Adrenal gland (tissue), 9 donors: ENCODE measurements at regions not wholly inside any gene's neighbourhood (a gene's known extent, or its start where the extent isn't known, plus 50 kb on each side); places are given as distances from the start of the nearest gene placed in this dataset.

Source experiments
- DNase-seq, 7 donors: peaks; one replicate each; pipeline ENCODE4 v3.0.0-alpha.2; 2019 to 2020
- H3K27ac ChIP-seq, 5 donors: fragments of 200-600 bp; sonication (generic) in 4 of 5; 1 replicate in 3 of 5; 2 replicates in 2 of 5; pipeline versions ENCODE4 v1.5.1 to v1.8.0; 2016 to 2020; ENCODE audit warnings: mild to moderate bottlenecking in 1 of 5
- H3K27me3 ChIP-seq: fragments of 200-600 bp; 2 replicates; pipeline ENCODE4 v1.8.0; 2021
- H3K36me3 ChIP-seq, 2 donors: fragments of 200-600 bp; replicated peaks in 1 of 2; 1 replicate in 1 of 2; 2 replicates in 1 of 2; pipeline versions ENCODE4 v1.5.1 to v1.8.0; 2018 to 2022
- H3K4me1 ChIP-seq, 2 donors: fragments of 200-600 bp; replicated peaks in 1 of 2; 1 replicate in 1 of 2; 2 replicates in 1 of 2; pipeline versions ENCODE4 v1.5.1 to v1.8.0; 2018 to 2021
- H3K4me3 ChIP-seq, 4 donors: fragments of 200-600 bp; sonication (generic) in 3 of 4; one replicate each; pipeline ENCODE4 v1.5.1; 2016 to 2018
- H3K9me3 ChIP-seq, 3 donors: fragments of 200-600 bp; sonication (generic) in 1 of 3; replicated peaks in 1 of 3; 1 replicate in 2 of 3; 2 replicates in 1 of 3; pipeline versions ENCODE4 v1.5.1 to v1.8.0; 2016 to 2021
- POLR2A ChIP-seq, 2 donors: fragments of 450-650 bp; IDR thresholded peaks; one replicate each; pipeline ENCODE4 v1.6.1; 2017; ENCODE audit warnings: antibody characterized with exemption in 2 of 2, mild to moderate bottlenecking in 2 of 2, moderate library complexity in 1 of 2
- WGBS, 4 donors: extraction: QIAGEN DNeasy Blood & Tissue Kit in 2 of 4; methylation state at CpG; one replicate each; pipeline versions ENCODE4 v1.1.5 to v1.1.7; 2013 to 2017; 5-methylcytosine and 5-hydroxymethylcytosine counted together
- intact Hi-C, 2 donors: fragments of 100-400 bp; cut with DNase I; formaldehyde crosslinking; loops; one replicate each; pipeline versions ENCODE4 v1.14.1 to v1.15.0; 2022 to 2023
- TF ChIP-seq, protein P1 (sequence below), 6 experiments: fragments of 450-650 bp in 4 of 6; fragments of 200-600 bp in 2 of 6; sonication (generic) in 1 of 6; IDR thresholded peaks; 1 replicate in 5 of 6; 2 replicates in 1 of 6; pipeline versions ENCODE4 v1.5.1 to v1.8.0; 2016 to 2021; ENCODE audit warnings: antibody characterized with exemption in 6 of 6, mild to moderate bottlenecking in 2 of 6, moderate library complexity in 1 of 6
- donor health status: healthy with polysubstance abuse.
- donor health status: Bipolar disorder and iron deficiency.
- donor health status: DM: yes; HTN: yes; CAD: no.
- donor health status: DM: no; HTN: no; CAD: no.
- donor health status: DM: no; HTN: no; CAD: no.

DNA sequence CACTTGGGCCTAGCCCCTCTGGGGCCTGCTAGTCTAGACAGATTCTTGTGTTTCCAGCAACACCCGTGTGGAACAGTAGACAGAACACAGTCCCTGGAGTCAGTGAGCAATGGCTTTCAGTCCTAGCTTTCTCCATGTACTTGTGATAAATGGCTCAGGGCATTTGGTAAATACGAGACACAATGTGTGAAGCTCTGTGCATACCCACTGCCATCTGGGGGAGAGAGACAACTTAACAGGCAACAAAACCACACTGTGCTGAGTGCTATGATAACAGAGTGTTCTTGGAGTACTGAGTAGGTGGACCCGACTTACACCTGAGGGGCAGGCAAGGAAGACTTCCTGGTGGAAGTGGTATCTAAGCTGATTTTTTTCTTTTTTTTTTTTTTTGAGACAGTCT, 86.3 kb upstream of the TBX3 start:
- Histone ChIP-seq H3K4me1 (peaks cover 28 to 33% of the 10 kb centered on the region in 2 donors), H3K27me3 (no peaks in the 10 kb centered on the region), H3K27ac (peak overlapping the region; percentile 32 to 88 (median 88)), H3K4me3 (no peak overlapping the region), H3K9me3 (no peaks in the 10 kb centered on the region), H3K36me3 (no peaks in the 10 kb centered on the region)
- intact Hi-C loops = loop anchor here in 1 of 2 donors (10.0 kb wide), 1 partner anchor 86 kb away; the partner anchor contains the start of gene TBX3
- peak in 2 of 7 donors; percentile 44 to 52 for DNase-seq
- 65 to 84% (median 78%) methylated on average over 3 of the region's 3 CpGs for WGBS, 4 donors
- TF ChIP-seq, protein P1, sequence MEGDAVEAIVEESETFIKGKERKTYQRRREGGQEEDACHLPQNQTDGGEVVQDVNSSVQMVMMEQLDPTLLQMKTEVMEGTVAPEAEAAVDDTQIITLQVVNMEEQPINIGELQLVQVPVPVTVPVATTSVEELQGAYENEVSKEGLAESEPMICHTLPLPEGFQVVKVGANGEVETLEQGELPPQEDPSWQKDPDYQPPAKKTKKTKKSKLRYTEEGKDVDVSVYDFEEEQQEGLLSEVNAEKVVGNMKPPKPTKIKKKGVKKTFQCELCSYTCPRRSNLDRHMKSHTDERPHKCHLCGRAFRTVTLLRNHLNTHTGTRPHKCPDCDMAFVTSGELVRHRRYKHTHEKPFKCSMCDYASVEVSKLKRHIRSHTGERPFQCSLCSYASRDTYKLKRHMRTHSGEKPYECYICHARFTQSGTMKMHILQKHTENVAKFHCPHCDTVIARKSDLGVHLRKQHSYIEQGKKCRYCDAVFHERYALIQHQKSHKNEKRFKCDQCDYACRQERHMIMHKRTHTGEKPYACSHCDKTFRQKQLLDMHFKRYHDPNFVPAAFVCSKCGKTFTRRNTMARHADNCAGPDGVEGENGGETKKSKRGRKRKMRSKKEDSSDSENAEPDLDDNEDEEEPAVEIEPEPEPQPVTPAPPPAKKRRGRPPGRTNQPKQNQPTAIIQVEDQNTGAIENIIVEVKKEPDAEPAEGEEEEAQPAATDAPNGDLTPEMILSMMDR (IDR thresholded peaks at IDR 0.05) = peak in 3 of 6 experiments; percentile 26 to 40 (median 27)
- TF ChIP-seq POLR2A (IDR thresholded peaks at IDR 0.05) = no peak

DNA sequence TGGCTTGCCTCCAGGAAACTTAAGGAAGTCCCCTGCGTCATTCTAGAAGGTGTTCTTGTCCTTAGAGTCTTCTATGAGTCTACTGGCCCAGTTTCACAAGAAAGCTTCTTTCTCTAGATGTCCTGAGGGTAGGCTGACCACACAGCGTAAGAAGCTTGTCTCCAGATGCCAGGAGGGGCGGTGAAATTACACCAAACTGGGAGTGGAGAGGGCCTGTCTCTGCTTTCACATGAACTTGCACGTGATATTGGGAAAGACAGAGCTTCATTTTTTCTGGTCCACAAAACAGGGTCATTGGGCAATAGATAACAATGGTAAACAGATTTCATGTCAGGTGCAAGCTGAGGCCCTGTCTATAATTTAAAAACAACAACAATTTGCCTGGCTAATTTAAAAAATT, 85.7 kb upstream of the TBX3 start:
- WGBS, 4 donors = 45 to 55% (median 47%) methylated on average over 4 of the region's 4 CpGs
- peak; percentile 57 to 89 (median 83) for DNase-seq
- Histone ChIP-seq H3K36me3 (no peaks in the 10 kb centered on the region), H3K4me1 (peaks cover 21 to 28% of the 10 kb centered on the region in 2 donors), H3K27me3 (no peaks in the 10 kb centered on the region), H3K4me3 (no peak overlapping the region), H3K9me3 (no peaks in the 10 kb centered on the region), H3K27ac (peak overlapping the region; percentile 32 to 88 (median 88))
- peak in 1 of 2 donors; percentile 58 for TF ChIP-seq POLR2A (IDR thresholded peaks at IDR 0.05)
- TF ChIP-seq, protein P1 (IDR thresholded peaks at IDR 0.05) = no peak
- intact Hi-C loops = loop anchor here in 1 of 2 donors (10.0 kb wide), 1 partner anchor 85 kb away; the partner anchor contains the start of gene TBX3

DNA sequence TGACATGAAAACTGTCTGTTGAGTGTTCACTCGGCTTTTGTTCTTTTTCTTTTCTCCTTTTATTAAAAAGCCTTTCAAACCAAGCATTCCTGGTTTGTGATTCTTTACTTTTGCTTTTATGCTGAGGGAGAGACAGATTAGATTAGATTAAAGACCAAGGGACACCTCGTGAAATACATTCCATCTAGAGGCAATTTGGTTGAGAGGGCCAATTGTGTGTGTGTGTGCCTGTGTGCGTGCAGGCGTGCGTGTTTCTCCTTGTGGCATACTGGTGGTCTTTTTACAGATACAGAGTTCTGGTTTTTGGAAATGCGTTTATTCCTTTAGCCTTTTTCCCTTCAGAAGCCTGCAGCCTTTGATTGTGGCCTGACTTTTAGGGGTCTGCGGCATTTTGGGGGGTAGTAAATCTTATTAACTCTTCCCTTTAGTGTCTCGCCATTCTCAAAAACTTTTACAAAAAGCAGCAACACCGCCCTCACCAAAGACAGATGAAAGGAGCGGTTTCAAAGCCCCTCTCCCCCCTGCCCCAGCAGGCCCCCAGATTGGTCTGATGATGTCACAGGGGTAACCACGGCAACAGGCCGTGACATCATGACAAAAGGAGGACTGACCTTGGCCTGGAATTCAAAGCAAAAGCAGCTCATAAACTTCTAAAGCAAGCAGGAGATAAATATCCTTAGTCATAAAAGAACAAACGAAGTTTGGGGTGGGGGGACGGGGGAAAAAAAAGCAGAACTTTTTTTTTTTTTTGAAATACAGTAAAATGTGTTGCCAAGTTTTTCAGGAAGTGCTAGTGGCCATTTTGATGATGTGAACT, 84.1 kb upstream of the TBX3 start:
- TF ChIP-seq, protein P1 (IDR thresholded peaks at IDR 0.05) = no peak
- TF ChIP-seq POLR2A (IDR thresholded peaks at IDR 0.05) = no peak
- DNase-seq = peak; percentile 67 to 82 (median 80)
- H3K27me3 ChIP-seq = no peaks in the 10 kb centered on the region
- H3K9me3 ChIP-seq = no peaks in the 10 kb centered on the region
- no peaks in the 10 kb centered on the region for H3K36me3 ChIP-seq
- 52 to 61% (median 55%) methylated on average over 14 of the region's 14 CpGs for WGBS, 4 donors
- H3K27ac ChIP-seq = peak overlapping the region; percentile 64 to 88 (median 88)
- intact Hi-C loops = no loop called here
- H3K4me1 ChIP-seq = peaks cover 18 to 22% of the 10 kb centered on the region in 2 donors
- H3K4me3 ChIP-seq = no peak overlapping the region

DNA sequence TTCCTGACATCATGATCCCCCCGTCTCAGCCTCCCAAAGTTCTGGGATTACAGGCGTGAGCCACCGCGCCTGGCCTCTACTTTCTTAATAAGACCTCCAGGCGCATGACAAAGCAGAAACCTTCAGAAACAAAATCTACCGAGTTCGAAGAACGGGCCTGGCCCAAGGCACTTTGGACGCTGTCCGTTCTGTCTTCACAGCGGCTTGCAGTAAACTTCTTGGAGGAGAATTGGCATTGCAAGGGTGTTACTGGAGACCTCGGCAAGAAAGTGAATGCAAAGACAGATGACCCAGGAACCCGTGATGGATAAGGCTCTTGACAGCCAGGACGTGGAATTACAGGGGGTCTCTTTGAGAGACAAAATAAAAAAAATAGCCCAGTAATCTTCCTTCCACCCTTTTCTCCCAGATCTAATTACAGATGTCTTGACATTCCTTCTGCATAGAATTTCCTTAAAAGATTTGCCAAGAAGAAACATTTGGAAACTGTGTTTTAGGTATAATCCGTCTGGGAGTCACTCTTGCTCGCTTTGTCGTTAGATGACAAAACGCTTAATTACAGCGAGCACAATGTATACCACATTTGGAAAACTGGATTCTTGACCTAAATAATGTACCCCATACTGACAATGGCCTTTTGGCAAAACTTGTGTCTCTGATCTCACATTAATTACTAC, 83.2 kb upstream of the TBX3 start:
- Histone ChIP-seq H3K4me1 (peaks cover 18 to 22% of the 10 kb centered on the region in 2 donors), H3K27ac (peak overlapping the region in 2 of 5 donors; percentile 80 to 88), H3K27me3 (no peaks in the 10 kb centered on the region), H3K36me3 (no peaks in the 10 kb centered on the region), H3K4me3 (no peak overlapping the region), H3K9me3 (no peaks in the 10 kb centered on the region)
- no peak for DNase-seq
- 87 to 92% (median 89%) methylated on average over 19 of the region's 19 CpGs for WGBS, 4 donors
- intact Hi-C loops = no loop called here
- TF ChIP-seq, protein P1 (IDR thresholded peaks at IDR 0.05) = no peak
- TF ChIP-seq POLR2A (IDR thresholded peaks at IDR 0.05) = no peak
